H9 (cell line): ENCODE measurements at regions not wholly inside any gene's neighbourhood (a gene's known extent, or its start where the extent isn't known, plus 50 kb on each side); places are given as distances from the start of the nearest gene placed in this dataset.

Experiments
- DNase-seq: peaks from one replicate; pipeline ENCODE4 v3.0.0-alpha.2; 2017
- H2AFZ ChIP-seq: one replicate; pipeline ENCODE4 v1.6.1; 2013; ENCODE audit warnings: mild to moderate bottlenecking, low read length, control low read depth, moderate library complexity
- H2AK5ac ChIP-seq: 2 replicates; pipeline ENCODE4 v1.6.1; 2013; ENCODE audit warnings: low read length, control low read depth, mixed read lengths; ENCODE audit not compliant: insufficient read length
- H2BK120ac ChIP-seq: one replicate; pipeline ENCODE4 v1.6.1; 2013; ENCODE audit warnings: low read depth, mild to moderate bottlenecking, low read length, control low read depth, inconsistent platforms; ENCODE audit not compliant: poor library complexity, severe bottlenecking
- H2BK12ac ChIP-seq: 2 replicates; pipeline ENCODE4 v1.6.1; 2013; ENCODE audit warnings: low read length, control low read depth, mixed read lengths, low read depth; ENCODE audit not compliant: insufficient read length
- H2BK15ac ChIP-seq: 2 replicates; pipeline ENCODE4 v1.6.1; 2013; ENCODE audit warnings: low read depth, low read length, control low read depth
- H2BK20ac ChIP-seq: one replicate; pipeline ENCODE4 v1.6.1; 2013; ENCODE audit warnings: low read depth, mild to moderate bottlenecking, low read length, control low read depth, inconsistent platforms; ENCODE audit not compliant: poor library complexity, severe bottlenecking
- H2BK5ac ChIP-seq: 2 replicates; pipeline ENCODE4 v1.6.1; 2013; ENCODE audit warnings: low read length, control low read depth, mixed read lengths; ENCODE audit not compliant: insufficient read length
- H3K14ac ChIP-seq: 2 replicates; pipeline ENCODE4 v1.6.1; 2013; ENCODE audit warnings: low read length, control low read depth; ENCODE audit not compliant: insufficient read depth
- H3K18ac ChIP-seq: 2 replicates; pipeline ENCODE4 v1.6.1; 2013; ENCODE audit warnings: low read depth, mild to moderate bottlenecking, mixed read lengths, low read length, control low read depth; ENCODE audit not compliant: insufficient read length
- H3K23ac ChIP-seq: 2 replicates; pipeline ENCODE4 v1.6.1; 2013; ENCODE audit warnings: low read length, control low read depth, mixed read lengths, low read depth; ENCODE audit not compliant: insufficient read length
- H3K23me2 ChIP-seq: 2 replicates; pipeline ENCODE4 v1.6.1; 2013; ENCODE audit warnings: low read depth, mild to moderate bottlenecking, mixed read lengths, low read length, control low read depth; ENCODE audit not compliant: insufficient read length, poor library complexity, severe bottlenecking
- H3K27ac ChIP-seq: 2 replicates; pipeline ENCODE4 v1.5.1; 2013; ENCODE audit warnings: low read length, control low read depth, mixed read lengths, low read depth; ENCODE audit not compliant: insufficient read length
- H3K27me3 ChIP-seq: 2 replicates; pipeline ENCODE4 v1.6.1; 2013; ENCODE audit warnings: low read length, control low read depth, inconsistent platforms; ENCODE audit not compliant: insufficient read depth
- H3K4ac ChIP-seq: 2 replicates; pipeline ENCODE4 v1.6.1; 2013; ENCODE audit warnings: low read depth, mild to moderate bottlenecking, control low read depth, inconsistent platforms, low read length, moderate library complexity
- H3K4me1 ChIP-seq: 2 replicates; pipeline ENCODE4 v1.6.1; 2013; ENCODE audit warnings: low read length, control low read depth, inconsistent platforms; ENCODE audit not compliant: insufficient read depth
- H3K4me2 ChIP-seq: 2 replicates; pipeline ENCODE4 v1.6.1; 2013; ENCODE audit warnings: low read length, control low read depth, mixed read lengths; ENCODE audit not compliant: insufficient read length, insufficient read depth
- H3K56ac ChIP-seq: 2 replicates; pipeline ENCODE4 v1.6.1; 2013; ENCODE audit warnings: low read depth, mild to moderate bottlenecking, mixed read lengths, low read length, control low read depth; ENCODE audit not compliant: insufficient read length
- H3K79me1 ChIP-seq: 2 replicates; pipeline ENCODE4 v1.6.1; 2013; ENCODE audit warnings: low read depth, mild to moderate bottlenecking, moderate library complexity, low read length, control low read depth, inconsistent platforms; ENCODE audit not compliant: insufficient read depth, poor library complexity, severe bottlenecking
- H3K79me2 ChIP-seq: 2 replicates; pipeline ENCODE4 v1.6.1; 2013; ENCODE audit warnings: low read length, control low read depth, inconsistent platforms; ENCODE audit not compliant: insufficient read depth
- H3K9ac ChIP-seq: 2 replicates; pipeline ENCODE4 v1.6.1; 2013; ENCODE audit warnings: low read length, control low read depth, mixed read lengths; ENCODE audit not compliant: insufficient read length; ENCODE audit errors: extremely low read depth
- H3K9me3 ChIP-seq: one replicate; pipeline ENCODE4 v1.6.1; 2013; ENCODE audit warnings: low read depth, low read length, inconsistent platforms; ENCODE audit not compliant: control insufficient read depth
- H3T11ph ChIP-seq: one replicate; pipeline ENCODE4 v1.6.1; 2013; ENCODE audit warnings: mild to moderate bottlenecking, low read length, control low read depth, inconsistent platforms
- H4K20me1 ChIP-seq: one replicate; pipeline ENCODE4 v1.6.1; 2013; ENCODE audit not compliant: control insufficient read depth, insufficient read length, insufficient read depth
- H4K5ac ChIP-seq: 2 replicates; pipeline ENCODE4 v1.6.1; 2013; ENCODE audit warnings: low read depth, mild to moderate bottlenecking, mixed read lengths, low read length, control low read depth; ENCODE audit not compliant: insufficient read length
- H4K8ac ChIP-seq: replicated peaks from 2 replicates; pipeline ENCODE4 v1.6.1; 2013; ENCODE audit warnings: low read length, control low read depth, mixed read lengths, low read depth; ENCODE audit not compliant: insufficient read length
- H4K91ac ChIP-seq: 2 replicates; pipeline ENCODE4 v1.6.1; 2013; ENCODE audit warnings: low read depth, mild to moderate bottlenecking, moderate library complexity, mixed read lengths, low read length, control low read depth; ENCODE audit not compliant: insufficient read length
- H3K27ac Mint-ChIP-seq, 3 experiments: 2 replicates in 2 of 3; 3 replicates in 1 of 3; pipeline ENCODE4 v1.8.0; 2020 to 2021; ENCODE audit warnings: mixed read lengths in 3 of 3, mild to moderate bottlenecking in 1 of 3, moderate library complexity in 1 of 3
- H3K27me3 Mint-ChIP-seq: 2 replicates; pipeline ENCODE4 v1.8.0; 2021; ENCODE audit warnings: low read depth, mild to moderate bottlenecking, moderate library complexity, mixed read lengths
- H3K36me3 Mint-ChIP-seq, 3 experiments: 2 replicates in 2 of 3; 3 replicates in 1 of 3; pipeline ENCODE4 v1.8.0; 2020 to 2021; ENCODE audit warnings: low read depth in 3 of 3, mixed read lengths in 3 of 3; ENCODE audit not compliant: insufficient read depth in 1 of 3
- H3K4me1 Mint-ChIP-seq, 2 experiments: 2 replicates each; pipeline ENCODE4 v1.8.0; 2020; ENCODE audit warnings: mixed read lengths in 2 of 2
- H3K4me3 Mint-ChIP-seq, 2 experiments: 2 replicates in 1 of 2; 3 replicates in 1 of 2; pipeline ENCODE4 v1.8.0; 2020 to 2021; ENCODE audit warnings: mild to moderate bottlenecking in 2 of 2, mixed read lengths in 2 of 2, moderate library complexity in 1 of 2
- H3K9me3 Mint-ChIP-seq, 2 experiments: 2 replicates in 1 of 2; 3 replicates in 1 of 2; pipeline ENCODE4 v1.8.0; 2020; ENCODE audit warnings: mild to moderate bottlenecking in 2 of 2, mixed read lengths in 2 of 2, moderate library complexity in 1 of 2
- WGBS: extraction: QIAGEN DNeasy Blood & Tissue Kit; methylation state at CpG from one replicate; pipeline ENCODE4 v1.1.7; 2013; ENCODE audit warnings: missing lambda C conversion rate, low lambda C conversion rate, mixed read lengths; ENCODE audit not compliant: insufficient read length; ENCODE audit errors: extremely low coverage; 5-methylcytosine and 5-hydroxymethylcytosine counted together
- TF ChIP-seq, protein P1 (sequence below): fragments of 200-600 bp; sonication (generic); conservative IDR thresholded peaks from 3 replicates; pipeline ENCODE4 v1.8.0; 2021; ENCODE audit warnings: antibody characterized with exemption, mild to moderate bottlenecking

DNA sequence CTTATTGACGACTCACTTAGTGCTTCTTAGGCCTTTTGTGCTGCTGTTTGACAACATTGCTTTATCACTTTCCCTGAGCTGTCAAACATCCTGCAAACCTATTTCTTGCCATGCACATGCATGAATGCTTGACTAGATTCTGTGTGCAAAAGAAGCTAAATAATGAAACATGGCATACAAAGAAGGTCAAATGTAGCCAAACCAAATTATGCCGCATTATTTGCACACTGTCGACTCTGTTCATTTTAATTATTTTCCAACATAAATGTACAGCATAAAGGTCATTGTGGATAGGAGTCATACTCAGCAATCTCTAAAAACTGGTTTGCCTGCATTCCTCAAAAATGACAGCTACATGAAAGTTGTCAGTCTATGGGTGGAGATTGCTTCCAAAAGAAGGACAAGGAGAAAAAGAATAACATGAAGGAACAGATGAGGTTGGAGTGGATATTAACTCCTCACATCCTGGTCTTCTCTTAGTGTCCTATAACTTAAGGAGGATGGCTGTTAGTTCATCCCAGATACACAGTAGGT is 123.1 kb upstream of the STXBP5 start:
- Histone ChIP-seq H4K91ac (no peak overlapping the region), H3K79me1 (no peaks in the 10 kb centered on the region), H4K20me1 (no peaks in the 10 kb centered on the region), H2BK15ac (no peak overlapping the region), H3K18ac (no peak overlapping the region), H4K5ac (no peak overlapping the region), H3T11ph (no peak overlapping the region), H3K56ac (no peak overlapping the region), H3K79me2 (no peaks in the 10 kb centered on the region), H3K9me3 (no peaks in the 10 kb centered on the region), H3K23ac (no peak overlapping the region), H2BK5ac (no peak overlapping the region), H3K4me1 (no peaks in the 10 kb centered on the region), H2AFZ (no peak overlapping the region), H3K27ac (no peak overlapping the region), H2BK20ac (no peak overlapping the region), H3K23me2 (no peaks in the 10 kb centered on the region), H2BK120ac (no peak overlapping the region), H4K8ac (no peak overlapping the region), H3K4me2 (no peak overlapping the region), H2AK5ac (no peak overlapping the region), H2BK12ac (no peak overlapping the region), H3K14ac (no peak overlapping the region), H3K27me3 (no peaks in the 10 kb centered on the region), H3K4ac (no peak overlapping the region), H3K9ac (no peak overlapping the region)
- Mint-ChIP-seq H3K36me3 (no peaks in the 10 kb centered on the region), H3K4me1 (peaks cover 5% of the 10 kb centered on the region in 2 experiments; a peak in 2 of 4 replicates), H3K27me3 (no peaks in the 10 kb centered on the region), H3K4me3 (no peak overlapping the region), H3K9me3 (no peaks in the 10 kb centered on the region), H3K27ac (no peak overlapping the region)
- TF ChIP-seq, protein P1, sequence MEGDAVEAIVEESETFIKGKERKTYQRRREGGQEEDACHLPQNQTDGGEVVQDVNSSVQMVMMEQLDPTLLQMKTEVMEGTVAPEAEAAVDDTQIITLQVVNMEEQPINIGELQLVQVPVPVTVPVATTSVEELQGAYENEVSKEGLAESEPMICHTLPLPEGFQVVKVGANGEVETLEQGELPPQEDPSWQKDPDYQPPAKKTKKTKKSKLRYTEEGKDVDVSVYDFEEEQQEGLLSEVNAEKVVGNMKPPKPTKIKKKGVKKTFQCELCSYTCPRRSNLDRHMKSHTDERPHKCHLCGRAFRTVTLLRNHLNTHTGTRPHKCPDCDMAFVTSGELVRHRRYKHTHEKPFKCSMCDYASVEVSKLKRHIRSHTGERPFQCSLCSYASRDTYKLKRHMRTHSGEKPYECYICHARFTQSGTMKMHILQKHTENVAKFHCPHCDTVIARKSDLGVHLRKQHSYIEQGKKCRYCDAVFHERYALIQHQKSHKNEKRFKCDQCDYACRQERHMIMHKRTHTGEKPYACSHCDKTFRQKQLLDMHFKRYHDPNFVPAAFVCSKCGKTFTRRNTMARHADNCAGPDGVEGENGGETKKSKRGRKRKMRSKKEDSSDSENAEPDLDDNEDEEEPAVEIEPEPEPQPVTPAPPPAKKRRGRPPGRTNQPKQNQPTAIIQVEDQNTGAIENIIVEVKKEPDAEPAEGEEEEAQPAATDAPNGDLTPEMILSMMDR: no peak
- no peak for DNase-seq
- WGBS: no CpG with 5 or more reads among the region's 3 CpGs
